TTC549 (cell line): ENCODE measurements at regions not wholly inside any gene's neighbourhood (a gene's known extent, or its start where the extent isn't known, plus 50 kb on each side); places are given as distances from the start of the nearest gene placed in this dataset.

Experiments
- FAIRE-seq: peaks from 2 replicates; lab custom pipeline; 2012; peaks lifted over from hg19 to GRCh38; lab: Jason Lieb, UNC

DNA sequence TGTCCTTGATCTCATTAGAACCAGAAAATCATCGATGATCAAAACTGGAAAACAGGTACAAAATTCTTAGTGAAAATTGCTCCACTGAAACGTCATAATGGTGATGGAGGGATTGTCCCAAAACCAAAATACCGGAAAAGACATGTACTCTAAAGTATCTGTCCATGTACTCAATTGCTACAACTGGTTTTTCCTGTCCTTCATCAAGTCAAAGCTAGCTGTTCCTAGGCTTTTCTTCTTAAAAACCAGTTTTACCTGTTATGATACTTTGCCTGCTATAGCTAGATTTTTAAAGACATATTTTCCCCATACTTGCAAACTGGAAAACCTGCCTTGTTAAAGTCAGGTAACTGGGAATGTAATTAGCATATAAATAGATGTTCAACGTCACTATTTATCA is 50.5 kb upstream of the LRRC1 start:
- no peak for FAIRE-seq

DNA sequence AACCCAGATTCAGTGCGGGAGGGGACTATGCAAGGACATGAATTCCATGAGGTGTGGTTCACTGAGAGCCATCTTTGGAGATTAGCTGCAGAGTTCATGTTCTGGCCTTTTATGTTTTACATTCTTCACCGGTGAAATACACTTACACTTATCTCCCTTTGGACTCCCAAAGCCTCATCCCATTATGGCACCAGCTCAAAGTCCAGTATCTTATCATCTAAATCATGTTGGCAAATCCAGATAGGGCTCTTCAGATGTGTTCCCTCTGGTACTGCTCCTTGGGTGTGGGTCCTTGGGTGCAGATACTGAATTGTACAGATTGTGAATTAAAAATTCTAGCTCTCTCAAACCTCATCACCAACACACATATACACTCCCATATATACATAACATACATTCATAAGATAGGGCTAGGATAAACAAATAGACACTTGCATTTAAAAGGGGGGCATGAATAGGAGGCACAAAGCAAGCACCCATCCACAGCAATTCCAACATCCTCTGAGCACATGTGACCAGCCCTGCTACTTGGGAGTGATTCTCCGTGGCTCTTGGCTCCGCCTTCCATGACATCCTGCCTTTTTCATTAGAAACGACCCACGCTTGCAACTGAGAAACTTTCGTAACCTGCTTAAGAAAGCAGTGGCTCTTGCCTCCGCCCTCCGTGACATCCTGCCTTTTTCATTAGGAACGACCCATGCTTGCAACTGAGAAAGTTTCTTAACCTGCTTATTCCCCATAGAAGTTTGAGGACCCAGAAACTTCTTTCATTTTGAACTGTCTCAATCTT is 53.6 kb upstream of the LRRC1 start:
- no peak for FAIRE-seq

DNA sequence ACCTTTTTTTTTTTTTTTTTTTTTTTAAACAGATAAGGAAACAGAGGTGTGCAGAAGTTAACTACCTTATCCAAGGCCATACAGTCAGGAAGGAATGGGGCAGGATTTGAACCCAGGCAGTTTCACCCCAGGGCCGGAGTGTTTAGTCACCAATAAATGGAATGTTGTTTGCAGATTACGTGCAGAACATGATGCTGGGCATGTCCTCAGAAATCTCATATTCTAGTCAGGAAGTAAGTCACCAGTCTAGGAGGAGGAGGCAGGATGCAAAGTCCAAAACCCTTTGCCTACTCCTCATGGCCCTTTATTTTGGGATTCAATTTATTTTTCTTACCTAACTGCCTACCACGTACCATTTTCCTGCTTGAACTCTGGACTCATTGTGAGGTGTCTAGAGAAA is 57.1 kb upstream of the LRRC1 start:
- no peak for FAIRE-seq

DNA sequence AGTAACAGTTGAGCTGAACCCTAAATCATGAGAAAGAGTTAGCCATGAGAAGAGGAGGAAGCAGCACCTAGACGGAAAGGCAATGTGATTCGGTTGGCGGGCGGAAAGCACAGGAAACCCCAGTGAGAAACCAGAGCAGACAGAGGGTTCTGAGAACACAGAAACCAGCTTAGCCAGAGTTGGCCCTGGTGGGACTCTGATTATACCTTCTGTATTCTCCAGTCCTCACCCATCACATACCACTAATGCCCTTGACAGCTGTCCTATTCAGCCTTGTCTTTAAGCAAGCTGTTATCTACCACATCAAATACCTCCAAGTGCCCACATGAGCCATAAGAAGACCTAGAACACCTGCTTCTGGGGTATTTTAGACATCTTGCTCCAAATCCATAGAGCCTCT is 58.9 kb upstream of the LRRC1 start:
- no peak for FAIRE-seq

DNA sequence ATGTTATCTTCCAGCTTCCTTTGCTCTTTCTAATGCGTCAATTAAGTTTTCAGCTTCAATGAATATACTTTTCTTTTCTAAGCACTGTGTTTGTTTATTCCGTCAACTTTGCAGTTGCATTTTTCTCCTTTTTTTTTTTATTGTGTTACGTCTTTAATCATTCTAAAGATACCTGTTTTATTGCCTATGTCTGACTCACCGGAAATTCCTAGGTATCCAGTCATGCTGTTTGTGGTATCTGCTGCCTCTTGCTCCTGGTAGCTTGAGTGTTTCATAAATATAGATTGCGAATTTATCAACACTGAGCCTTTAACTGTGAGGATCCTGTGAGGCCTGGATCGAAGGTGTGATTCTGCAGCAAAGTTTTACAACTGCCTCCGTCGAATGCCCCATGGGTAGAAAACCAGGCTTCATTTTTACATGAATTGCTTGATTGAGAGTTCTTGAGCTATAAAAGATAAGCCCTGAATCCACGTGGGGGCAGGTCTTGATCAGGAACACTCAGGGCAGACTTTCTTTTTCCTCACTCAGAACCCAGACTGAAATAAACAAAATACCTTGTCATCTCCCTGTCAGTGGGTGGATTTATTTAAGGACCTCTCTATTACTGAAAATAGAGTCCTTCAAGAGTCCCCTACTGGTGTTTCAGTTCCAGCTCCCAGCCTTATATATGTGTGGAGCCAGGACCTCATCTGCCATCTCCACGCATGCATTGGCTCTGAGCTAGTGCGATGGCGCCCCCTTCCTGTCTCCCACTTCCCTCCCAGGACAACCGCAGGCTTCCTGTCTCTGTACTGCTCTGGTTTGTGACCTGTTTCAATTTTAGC is 60.1 kb upstream of the LRRC1 start:
- FAIRE-seq = no peak

DNA sequence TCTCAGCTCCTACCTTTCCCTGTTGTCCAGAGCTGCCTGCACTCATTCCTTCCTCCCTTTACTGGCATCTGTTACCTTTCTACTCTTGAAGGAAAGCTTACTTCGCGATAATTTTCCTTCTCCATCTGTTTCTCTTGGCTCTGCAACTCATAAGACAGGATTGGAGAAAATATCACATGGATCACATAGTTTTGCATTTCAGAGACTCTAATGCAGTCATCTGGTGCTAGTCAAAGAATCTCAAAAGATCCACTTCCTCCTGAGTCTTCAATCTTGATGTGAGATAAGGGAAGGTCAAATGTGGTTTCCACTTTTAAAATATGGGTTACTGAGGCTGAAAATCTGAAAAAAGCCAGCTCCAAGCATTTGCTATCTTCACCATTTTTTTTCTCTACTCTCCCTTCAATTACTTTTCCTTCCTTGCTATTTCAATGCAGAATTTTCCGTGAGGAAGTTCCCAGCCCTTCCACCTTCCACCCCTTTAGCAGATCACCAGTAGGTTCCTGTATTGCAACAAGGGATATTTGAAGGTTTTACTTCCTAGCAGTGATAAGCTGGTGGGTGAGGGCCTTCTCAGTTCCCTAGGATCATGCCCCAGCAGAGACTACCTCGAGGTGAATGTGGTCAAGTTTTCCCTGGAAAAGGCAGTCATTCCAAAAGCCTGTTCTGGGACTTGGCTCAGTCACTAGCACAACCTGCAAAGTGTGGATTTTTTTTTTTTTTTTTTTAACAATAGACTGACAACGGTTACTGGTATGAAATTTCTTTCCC is 62.8 kb upstream of the LRRC1 start:
- no peak for FAIRE-seq

DNA sequence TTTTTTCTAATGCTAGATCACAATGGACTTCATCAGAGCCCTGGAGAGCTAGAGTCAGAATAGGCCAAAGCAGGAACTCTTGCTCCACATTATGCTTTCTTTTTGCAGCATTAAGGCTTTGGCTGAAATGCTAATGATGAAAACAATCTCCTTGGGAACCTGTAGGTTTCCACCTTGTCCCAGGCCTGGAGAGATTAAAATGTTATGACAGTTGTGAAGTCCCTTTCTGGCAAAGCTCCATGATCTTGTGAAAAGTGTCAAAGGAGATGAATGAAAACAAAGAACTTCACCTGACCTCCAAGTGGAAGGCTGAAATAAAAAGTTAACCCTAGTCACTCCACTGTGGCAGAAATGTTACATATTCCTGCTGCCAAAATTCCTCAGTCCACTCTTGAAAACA is 64.0 kb upstream of the LRRC1 start:
- no peak for FAIRE-seq

DNA sequence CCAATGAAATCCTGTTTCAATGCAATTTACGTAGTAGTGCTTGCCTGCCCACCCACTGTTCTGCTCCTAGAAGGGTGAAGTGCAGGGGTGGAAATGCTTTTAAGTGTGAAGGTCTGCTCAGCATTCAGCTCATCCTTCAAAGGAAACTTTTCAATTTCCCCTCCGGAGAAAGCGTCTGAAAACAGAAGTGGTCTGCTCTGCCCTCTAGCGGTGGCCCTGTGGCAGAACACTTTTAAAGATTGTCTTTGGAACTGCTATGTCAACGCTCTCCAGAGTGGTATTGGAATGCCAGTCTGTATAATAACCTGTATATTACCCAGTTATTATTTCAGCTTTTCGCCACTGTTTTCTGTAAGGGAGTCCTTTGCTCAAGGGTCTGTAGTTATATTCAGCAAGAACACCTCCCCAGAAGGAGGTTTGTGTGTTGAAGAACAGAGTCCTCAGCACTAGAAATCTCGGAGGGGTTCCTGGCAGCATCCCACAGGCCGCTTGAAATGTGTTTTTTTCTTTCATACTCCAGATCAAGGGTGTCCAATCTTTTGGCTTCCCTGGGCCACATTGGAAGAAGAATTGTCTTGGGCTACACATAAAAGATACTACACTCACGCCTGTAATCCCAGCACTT is 63.1 kb upstream of the KLHL31 start:
- FAIRE-seq = no peak

DNA sequence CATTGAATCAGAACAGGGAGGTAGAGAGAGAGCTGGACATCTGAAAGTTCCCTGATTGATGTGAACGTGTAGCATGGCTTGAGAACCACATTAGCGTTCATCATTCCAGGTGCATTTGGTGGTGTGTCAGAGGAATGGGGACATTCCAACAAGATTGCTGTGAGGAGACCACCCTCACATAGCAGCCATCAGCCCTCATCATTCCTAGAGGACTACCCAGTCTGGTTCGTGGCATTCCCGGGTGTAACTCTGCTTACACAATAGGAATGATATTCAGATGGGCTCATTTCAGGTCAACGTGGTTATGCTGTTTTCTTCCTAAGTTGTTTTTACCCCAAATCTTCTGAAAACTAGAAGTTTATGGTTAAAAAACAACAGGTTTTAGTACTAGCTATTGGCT is 62.2 kb upstream of the KLHL31 start:
- FAIRE-seq = no peak

DNA sequence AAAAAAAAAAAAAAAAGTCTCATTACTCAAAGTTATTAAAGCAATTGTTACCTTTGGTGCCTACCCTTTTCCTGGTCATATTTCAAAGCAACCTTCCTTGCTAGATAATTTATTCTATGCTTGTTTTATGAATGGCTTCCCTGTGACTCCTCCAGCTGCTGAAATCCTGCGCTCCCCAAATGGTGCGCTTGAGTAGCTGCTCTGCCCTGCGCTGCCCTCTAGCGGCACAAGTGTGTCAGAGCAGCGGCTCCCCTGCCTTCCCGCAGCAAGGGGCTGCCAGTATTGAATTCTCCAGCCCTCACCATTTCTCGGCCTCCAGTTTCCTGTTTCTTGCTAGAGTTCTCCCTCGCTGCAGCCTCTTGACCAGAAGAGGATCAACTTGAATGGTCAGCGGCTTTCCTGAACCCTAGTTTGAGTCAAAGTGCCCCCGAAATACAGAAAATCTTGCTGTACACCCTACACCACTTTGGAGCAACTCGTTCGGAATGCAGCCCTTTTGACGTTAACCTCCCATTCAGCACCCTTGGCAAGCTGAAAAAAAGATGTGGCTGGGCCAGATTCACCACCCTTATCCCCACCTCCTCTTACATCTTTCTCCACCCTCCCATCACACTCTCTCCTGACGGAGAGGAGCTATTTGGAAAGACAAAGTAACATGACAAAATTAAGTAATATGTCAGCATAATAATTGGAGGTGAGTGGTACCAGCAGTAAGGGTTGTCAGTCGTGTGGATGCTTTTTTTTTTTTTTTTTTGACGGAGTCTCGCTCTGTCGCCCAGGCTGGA is 60.4 kb upstream of the KLHL31 start:
- FAIRE-seq = no peak

DNA sequence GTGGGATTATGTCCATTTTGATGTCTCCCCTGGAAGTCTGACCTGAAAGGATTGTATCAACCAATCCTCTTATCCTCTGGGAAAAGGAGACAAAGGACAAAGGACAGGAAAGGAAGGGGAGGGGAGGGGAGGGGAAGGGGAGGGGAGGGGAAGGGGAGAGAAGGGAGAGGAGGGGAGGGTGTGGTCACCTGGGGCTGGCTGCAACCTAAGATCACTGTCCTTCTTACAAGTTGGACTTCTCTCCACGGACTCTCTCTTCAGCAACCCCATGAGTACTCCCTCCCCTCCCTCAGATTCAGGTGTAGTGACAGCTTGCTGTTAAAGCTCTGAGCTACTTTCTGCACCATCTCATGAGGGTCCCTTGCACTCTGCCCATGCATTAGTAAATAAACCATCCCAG is 58.9 kb upstream of the KLHL31 start:
- FAIRE-seq = no peak

DNA sequence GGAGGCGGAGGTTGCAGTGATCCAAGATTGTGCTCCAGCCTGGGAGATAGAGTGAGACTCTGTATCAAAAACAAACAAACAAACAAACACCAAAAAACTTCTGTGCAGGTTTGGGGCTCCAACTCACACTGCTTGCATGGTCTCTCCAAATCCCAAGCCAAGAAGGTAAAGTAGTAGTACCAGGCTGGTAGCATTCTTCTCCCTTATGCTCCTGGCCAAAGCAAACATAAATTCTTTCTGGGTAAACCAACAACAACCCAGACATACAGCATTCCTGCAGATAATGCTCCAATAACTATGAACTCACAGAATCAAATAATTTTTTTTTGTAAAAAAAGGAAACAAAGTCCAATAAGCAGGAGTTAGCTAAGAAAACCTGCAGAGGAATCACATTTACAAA is 57.8 kb upstream of the KLHL31 start:
- no peak for FAIRE-seq

DNA sequence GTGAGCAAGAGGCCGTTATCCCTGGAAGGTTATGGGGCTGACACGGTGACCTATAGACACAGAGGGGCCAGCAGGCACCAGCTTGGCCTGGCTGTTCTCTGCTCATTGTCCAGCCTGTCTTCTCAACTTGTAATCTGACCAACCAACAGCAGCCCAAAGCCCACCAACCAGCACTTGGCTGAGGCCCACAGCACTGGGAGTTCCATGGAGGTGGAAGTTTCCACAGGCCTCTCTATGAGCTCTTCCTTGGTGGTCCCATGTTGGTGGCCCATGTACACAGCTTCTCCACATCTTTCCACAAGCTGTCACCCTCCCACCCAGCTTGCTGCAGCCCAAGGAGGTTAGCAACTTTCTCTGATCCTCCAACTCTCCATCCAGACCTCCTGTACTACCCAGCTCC is 56.2 kb upstream of the KLHL31 start:
- FAIRE-seq = no peak

DNA sequence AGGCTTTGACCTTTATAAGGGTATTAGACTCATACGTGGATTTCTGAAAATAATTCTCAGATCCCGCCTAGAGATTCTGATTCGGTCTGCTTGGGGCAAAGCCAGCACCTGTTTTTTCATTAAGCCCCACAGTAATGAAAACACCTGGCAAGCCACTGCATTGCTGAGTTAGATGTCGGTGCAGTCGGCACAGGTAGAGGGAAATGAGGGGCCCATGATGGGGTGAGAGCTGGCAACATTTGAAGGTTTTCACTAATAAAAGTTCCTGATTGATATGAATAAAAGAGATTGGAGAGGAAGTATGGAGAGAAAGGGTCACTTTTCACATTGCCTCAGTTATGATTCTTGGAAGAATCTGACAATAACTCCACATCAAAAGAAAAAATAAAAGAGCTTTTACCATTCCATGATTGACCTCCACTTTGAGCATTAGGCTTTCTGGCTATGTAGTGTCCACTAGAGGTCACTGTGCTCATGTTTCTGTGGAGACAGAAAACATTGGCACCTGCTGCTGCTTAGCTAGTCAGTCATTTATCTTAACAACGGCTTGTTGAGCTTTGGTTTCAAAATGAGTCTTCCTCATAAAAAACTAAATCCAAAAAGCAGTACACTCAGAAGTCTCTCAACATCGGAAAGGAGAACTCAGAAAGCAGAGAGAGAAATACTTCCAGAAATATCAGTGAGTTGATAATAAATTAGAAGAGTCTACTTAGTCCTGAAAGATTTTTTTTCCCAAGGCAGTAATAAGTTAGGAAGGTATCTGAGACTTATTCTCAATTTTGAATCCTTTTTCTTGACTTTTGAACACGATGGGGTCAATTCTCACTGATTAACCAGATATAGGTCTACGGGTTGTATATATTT is 53.3 kb upstream of the KLHL31 start:
- FAIRE-seq = peak; percentile 64

DNA sequence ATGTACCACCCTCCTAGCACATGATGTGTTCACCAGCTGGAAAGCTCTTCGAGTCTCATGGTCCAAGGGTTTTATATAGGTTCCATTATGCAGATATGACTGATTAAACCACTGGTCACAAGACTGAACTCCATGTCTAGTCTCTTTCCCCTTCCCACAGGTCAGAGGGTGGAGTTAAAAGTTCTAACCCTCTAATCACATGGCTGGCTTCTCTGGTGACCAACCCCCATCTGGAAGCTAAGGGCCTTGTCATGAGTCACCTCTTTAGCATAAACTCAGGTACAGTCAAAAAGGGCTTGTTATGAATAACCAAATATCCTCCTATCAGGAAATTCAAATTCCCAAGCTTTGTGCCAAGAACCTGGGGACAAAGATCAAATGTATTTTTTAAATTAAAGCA is 52.0 kb upstream of the KLHL31 start:
- FAIRE-seq = no peak

DNA sequence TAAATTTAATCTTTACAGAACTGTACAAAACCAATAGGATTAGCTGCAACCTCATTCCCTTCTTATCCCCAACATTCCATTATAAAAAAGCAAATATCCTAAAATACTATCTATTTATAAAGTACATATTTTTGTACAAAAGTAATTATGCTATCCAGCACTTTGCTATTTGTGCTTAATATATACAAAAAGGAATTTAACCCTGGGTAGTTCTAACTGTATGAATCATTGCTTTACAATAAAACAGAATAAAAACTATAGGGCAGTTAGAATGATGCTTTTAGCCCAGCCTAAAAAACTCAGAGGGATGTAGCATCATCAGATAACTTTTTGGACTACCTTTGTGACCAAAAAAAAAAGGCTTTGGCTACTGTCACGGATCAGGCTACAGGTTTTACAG is 49.9 kb upstream of the KLHL31 start:
- no peak for FAIRE-seq
